ENCODE measurements at regions not wholly inside any gene's neighbourhood (a gene's known extent, or its start where the extent isn't known, plus 50 kb on each side); places are given as distances from the start of the nearest gene placed in this dataset.

DNA sequence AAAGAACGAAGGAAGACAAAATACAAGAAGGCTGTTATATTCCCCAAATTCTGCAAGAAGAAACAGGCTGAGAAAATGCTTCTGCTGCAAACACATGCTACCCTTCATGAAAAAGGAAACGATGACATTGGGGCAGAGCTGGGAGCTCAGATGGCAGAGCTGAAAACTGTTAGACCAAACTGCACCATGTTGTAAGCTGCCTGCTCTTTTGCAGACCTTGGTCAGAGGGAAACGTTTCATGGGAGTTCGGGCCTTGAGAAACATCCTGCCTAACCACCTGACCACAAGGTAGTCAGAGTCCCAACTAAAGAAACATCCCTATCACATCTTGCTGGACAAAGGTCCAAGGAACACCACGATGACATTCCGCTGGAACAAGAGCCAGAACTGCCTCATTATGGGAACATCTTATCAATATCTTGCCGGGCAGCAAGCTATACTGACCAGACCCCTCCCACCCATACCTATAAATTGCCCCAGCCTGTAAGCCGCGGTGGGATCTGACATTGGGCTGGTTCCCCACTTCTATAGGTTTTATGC, 110.7 kb upstream of the CTSC start:
- no peak for DNase-seq (ENCODE audit: low spot score)

DNA sequence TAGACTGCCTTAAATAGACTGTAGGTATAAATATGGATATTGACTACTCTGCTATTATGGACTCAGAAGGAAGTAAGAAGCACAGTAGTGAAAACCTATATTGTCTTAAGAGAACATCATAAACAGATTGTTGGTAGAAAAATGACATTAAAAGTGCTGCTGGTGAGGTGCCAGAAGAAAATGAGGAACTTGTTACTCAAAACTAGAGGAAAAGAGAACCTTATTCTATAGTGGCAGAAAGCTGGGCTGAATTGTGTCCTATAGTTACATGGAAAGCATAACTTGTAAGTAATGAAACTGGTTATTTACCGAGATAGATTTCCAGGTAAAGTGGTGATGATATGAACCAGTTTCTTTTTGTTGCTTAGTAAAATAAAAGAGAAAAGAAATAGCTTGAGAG, 109.7 kb upstream of the CTSC start:
- no peak for DNase-seq (ENCODE audit: low spot score)

DNA sequence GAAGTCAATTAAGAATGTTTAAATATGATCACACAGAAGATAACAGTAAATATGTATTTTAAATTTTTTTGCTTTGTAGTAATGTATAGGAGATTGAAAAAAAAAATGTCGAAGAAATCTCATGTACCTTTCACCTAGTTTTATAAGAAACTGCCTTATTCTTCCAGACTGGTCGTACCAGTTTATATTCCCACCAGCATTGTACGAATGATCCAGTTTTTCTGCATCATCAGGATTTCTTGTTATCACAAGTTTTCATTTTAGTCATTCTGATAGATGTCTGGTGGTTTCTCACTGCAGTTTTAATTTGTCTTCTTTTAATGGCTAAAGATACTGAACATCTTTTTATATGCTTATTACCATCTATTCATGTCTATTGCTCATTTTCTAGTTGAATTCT, 101.8 kb upstream of the CTSC start:
- no peak for DNase-seq (ENCODE audit: low spot score)

DNA sequence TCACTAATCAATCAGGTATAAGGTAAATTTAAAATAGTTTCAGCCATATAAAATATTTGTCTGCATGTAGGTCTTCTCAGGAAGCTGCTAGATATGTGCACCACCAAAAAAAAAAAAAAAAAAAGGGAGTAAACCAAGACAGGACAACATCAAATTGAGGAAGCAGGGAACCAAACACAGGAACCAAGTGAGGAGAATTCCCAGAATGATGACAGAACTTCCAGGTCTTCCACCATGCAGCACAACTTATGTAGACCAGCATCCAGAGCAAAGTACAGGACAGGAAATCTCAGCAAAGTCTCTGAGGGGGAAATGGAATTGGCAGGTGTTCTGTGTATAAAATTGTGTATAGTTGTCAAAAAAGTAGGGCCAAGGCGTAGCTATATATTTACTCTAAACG, 101.2 kb upstream of the CTSC start:
- no peak for DNase-seq (ENCODE audit: low spot score)

DNA sequence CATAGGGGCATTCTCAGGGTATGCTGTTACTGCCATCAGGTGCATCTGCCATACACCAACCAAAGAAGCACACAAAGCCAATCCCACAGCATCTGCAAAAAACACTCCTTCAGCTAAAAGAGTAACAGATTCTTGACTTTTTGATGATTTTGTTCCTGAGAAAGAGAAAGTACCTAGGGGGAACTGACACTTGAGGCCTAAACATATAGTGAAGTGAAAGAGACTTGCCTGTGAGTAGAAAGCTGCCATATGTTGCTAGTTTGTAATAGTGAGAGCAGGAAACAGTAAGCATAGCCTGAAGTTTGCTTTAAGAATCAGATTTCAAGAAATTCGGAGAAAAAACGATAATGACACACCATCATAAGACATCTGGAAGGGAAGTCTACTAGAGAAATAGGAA, 97.9 kb upstream of the CTSC start:
- DNase-seq (ENCODE audit: low spot score): no peak

DNA sequence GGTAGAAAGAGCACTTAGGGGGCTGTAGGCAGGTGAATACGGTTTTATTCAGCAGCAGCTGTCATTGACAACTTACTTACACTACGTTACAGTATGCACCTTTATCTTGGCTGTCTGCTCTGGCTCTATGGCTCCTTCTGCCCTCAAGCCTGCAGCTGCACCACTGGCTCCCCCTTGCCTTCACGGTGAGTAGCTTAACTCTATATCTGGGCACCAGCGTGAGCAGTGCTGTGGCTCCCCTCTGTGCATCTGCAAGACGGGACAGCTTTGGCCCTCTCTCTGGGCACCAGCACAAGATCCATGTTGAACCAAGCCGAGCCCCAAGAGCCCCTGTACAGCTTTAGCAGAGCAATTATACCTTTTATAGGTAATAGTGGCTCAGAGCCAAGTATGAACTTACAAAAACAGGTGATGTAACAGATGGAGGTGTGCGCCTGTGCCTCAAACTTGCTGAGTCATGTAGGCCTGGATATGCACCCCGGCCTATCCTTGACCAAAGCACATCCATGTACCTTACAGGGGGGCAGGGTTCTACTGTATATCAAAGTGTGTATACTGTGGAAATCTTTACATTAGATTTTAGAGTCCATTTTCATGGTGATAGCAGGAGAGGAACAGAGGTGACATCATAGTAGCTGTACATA, 96.9 kb upstream of the CTSC start:
- DNase-seq (ENCODE audit: low spot score): no peak

DNA sequence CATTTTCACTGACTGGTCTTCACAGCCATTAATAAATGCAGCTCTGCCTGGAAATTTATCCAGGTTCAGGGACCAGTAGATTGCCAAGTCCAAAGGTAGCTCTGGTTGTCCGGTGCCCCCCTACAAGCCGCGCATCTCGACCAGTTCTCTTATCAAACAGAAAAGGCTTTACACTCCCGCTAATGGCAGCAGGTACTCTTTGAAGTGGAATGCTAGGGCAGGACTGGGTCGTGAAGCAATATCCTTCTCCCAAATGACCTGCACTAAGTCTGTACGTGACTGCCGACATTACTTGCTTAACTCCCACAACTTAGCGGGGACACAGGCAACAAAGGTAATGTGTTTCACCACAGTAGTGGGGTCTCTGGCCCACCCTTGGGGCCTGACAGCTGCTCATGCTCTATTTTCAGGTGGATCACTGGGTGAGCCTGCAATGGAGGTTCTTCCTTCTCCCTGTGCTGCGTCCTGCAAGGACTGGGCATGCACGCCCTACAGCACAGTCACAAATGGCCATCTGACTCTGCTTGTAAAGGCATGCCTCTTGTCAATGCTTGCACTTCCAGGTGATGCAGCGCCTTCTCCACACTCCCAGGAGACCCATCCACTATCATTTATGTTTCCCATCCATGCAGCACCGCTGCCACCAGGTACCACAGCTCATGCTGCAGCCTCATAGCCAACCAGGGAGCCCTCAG, 96.1 kb upstream of the CTSC start:
- no peak for DNase-seq (ENCODE audit: low spot score)

DNA sequence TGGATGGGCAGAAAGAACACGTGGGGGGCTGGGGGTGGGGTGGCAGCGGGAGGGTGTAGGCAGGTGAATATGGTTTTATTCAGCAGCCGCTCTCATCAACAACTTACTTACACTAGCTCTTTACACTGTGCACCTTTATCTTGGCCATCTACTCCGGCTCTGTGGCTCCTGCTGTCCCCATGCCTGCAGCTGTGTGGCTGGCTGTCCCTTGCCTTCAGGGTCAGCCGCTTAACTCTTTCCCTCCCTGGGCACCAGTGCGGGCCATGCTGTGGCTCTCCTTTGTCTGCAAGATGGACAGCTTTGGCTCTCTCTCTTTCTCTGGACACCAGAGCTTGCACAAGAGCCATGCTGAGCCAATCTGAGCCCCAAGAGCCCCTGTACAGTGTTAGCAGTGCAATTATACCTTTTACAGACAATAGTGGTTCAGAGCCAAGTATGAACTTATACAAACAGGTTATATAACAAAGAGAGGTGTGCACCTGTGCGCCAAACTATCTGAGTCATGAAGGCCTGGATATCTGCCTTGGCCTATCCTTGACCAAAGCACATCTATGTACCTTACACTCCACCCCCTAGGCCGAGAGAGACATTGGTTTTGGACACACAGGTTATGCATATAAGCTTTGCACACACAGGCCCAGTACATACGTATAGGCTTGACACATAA, 94.3 kb upstream of the CTSC start:
- no peak for DNase-seq (ENCODE audit: low spot score)

DNA sequence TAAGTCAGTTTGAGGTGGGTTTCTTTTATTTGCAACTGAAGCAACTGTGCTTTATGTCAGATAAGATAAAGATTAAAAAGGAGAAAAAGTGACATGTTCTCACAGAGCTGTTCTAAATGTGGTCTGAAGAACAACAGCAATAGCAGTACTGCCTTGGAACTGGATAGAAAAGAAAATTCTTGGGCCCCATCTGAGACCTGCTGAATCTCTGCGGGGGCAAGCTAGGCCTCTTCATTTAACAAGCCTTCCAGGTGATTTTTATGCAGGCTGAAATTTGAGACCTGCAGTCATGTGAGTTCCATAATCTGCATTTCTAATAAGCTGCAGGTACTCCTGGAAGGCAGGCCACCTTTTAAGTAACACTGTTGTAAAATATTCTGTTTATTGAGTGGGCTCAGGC, 91.4 kb upstream of the CTSC start:
- no peak for DNase-seq (ENCODE audit: low spot score)

DNA sequence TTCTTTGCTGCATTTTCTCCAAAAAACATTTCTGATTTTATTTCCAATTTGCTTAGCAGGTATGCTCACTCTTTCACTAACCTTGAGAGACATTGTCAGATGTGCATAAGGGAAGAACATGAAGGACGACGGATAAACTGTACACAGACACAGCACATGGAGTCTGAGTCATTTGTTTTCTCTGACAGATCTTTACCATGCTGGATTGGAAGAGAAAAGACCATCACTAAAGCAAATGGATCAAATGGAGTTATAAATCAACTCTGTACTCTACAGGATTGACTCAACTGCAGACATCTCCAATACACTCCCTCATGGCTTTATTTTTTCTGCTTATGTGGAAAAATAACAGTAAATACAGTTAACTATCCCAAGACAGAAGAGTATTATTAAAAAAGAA, 90.2 kb upstream of the CTSC start:
- no peak for DNase-seq (ENCODE audit: low spot score)

DNA sequence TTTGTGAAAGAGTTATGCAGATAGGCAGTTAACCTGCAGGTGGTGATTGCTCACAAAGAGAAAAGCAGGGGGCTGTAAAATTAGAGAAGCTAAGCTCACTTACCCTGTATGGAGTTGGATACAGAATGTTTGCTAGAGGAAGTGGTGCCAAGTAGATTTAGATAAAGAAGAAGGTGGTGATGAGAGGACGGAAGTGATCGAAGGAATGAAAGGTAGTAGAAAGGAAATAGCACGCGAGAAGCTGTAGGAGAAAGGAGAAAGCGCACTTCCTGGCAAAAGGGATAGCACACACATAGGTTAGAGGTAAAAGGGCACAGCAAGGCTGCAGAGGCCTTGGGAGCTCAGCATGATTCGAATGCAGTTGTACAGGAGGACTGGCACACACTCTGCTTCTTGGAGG, 87.3 kb upstream of the CTSC start:
- DNase-seq (ENCODE audit: low spot score): no peak

DNA sequence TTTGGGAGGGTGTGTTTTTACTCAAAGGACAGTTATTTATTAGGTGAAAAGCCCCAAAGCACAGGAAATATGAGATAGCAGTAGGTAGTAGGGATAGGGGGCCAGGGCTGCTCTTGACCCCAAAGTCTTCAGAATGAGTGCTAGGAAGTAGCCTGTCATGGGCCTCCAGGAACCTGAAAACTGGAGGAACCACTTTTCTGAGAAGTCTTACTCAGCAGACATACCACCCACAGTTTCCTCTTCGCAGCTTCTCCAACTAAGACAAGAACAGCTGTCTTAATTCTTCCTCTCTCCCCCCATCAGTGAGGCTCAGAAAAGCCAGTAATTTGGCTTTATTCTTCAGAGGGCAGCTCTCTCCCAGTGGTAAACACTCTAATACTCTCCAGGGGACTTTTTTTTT, 84.0 kb upstream of the CTSC start:
- no peak for DNase-seq (ENCODE audit: low spot score)

DNA sequence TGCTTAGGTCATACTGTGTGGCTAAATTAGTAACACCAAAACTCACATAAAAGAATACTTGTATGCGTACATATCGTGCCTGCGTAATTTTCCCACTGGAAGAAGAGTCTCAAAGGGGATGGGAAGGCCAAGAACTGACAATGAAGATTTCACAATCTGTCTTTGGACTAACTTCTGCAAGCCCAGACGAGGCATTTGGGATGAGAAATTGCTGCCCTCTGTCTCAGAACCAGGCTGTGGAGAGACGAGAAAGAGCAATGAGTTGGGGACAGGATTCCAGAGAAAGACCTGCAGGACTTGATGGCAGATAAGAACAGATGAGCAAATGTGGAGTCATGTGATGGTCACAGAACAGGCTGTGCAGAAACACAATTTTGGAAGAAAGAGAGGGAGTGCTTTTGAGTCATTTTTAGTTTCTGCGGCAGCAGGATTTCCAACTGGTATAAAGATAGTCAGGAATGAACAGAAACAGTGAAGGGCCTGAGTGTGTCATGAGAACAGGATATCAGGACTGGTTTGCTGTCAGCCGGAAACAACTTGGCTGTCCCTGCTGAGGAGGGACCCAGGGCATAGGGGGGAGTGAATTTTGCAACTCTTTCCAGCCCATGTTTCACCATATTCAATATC, 82.7 kb upstream of the CTSC start:
- DNase-seq (ENCODE audit: low spot score): no peak

DNA sequence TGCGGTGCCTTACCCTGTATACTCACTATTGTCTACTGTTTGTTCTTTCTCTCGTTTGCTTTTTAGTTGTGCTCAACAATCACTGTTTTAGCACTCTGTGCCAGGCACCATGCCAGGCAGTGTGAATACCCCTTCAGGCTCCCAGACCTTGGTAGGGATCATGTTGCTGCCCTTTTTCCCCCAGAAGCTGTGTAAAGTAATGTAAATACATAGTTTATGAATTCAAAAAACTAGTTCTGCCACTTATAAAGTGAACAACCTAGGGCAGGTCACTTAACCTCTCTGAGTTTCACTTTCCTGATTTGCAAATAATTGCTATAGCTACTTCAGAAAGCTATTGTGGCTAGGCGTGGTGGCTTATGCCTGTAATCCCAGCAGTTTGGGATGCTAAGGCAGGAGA, 81.0 kb upstream of the CTSC start:
- no peak for DNase-seq (ENCODE audit: low spot score)

DNA sequence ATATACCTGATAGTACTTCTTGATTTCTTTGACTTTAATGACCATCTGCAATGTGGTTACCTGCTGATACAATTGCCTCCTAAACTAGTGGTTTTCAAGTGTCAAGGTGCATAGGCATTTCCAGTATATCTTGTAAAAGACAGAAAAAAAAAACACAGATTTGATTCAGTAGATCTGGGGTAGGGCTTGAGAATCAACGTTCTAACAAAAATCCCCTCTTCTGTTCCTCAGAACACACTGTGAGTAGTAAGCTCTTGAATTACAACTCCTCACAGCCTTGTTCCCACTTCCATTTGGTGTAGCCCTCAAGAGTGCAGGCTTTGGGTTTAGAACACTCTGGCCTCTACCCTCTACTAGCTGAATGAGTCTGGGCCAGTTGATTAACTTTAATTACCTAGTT, 78.0 kb upstream of the CTSC start:
- no peak for DNase-seq (ENCODE audit: low spot score)

DNA sequence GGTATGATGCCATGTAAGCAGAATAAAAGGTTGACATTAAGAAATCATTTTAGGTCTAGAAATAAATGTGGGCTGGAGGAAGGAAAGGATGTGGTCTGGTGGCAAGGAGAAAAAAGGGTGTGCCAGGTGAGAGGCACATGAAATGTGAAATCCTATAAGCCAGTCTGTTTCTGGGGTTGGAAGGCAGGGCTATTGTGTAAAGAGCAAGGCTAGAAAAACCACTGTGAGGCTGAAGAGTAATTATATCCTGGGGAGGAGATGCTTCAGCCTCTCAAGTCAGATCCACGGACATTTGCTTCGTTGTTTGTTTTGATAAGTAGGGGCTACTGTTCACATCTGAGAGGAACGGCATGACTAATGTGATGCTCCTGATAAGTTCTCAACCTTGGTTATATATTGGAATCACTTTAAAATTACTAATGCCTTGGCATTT, 77.5 kb upstream of the CTSC start:
- DNase-seq (ENCODE audit: low spot score): no peak

DNA sequence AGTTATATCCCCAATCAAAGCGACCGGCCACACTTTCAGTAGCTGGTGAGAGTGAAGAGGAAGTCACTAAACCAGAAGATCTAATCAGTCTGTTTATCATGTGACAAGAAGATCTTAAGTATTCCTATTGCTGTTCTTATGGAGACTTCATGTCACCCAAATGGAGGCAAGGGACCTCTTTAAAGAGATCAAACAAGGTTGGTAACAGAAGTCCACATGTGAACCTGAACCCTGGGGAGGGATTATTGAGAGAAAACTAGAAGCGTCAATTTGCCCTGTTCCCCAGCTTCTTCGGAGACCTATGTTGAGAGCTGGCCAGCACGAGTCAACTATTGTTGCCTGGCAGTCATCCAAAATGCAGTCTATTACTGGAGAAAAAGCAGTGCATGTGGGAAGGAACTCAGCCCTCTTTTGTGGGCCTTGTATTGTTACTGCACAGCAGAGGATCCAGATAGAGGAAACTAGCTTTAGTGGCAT, 76.9 kb upstream of the CTSC start:
- peak; percentile 9 for DNase-seq (ENCODE audit: low spot score)

DNA sequence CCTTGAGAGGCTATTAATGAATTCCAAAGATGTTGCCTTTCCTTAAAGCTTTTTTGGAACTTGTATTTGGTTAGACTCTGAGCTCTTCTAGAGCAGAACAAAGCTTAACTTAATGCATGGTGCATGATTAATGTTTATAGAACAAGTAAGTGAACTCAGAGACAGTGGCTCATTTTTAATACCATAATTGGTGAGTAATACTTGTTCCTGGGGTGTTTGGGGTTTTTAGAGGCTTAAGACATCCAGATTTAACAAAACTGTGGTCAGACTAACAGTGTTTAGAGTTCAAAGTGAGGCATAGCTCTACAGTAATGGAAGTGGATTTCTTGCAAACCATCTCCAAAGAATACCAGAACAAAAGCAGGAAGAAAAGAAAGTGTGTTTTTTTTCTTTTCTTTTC, 73.7 kb upstream of the CTSC start:
- DNase-seq (ENCODE audit: low spot score): peak; percentile 43

DNA sequence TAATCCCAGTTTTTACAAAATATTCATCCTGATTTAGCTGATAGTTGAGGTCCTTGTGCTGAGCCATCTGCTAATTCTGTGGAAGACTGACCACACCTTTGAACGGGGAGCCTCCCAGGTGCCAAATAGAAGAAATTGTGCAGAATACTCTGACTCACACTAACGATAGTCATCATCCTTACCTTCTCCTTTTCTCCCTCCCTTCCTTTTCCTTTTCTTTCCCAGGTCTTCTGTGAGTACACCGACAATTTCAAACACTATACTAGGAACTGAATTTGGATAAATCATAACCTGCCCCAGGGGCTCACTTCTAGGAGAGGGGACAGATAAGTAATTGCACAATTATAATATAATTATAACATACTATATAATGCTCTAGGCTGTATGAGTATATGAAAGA, 73.1 kb upstream of the CTSC start:
- DNase-seq (ENCODE audit: low spot score): no peak

DNA sequence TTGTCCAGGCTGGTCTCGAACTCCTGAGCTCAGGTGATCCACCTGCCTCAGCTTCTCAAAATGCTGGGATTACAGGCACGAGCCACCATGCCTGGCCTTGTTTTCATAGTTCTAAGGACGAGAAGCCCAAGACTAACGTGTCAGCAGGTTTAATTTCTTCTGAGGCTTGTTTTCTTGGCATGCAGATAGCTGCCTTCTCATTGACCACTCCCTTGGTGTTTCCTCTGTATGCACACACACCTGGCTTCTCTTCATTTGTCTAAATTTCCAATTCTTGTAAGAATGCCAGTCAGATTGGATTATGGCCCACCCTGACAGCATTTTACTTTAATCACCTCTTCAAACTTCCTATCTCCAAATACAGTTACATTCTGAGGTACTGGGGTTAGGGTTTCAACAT, 72.5 kb upstream of the CTSC start:
- DNase-seq (ENCODE audit: low spot score): no peak

DNA sequence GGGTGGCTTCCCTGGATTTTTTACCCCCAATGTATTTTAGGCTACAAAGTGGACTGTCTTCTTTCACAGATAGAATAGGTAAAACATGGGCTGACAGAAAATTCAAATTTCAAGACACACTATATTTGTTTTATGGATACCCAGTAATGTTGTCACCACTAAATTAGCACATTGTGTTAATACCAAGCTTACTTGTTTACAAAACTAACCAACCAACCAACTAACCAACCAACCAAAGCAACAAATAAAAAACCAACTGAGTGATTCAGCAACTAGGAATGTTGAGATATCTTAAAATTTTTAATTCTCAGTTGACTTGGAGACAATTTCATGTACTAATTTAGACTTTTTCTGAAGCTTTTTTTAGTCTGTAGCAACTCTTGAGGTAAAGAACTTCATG, 69.3 kb upstream of the CTSC start:
- DNase-seq (ENCODE audit: low spot score): no peak

DNA sequence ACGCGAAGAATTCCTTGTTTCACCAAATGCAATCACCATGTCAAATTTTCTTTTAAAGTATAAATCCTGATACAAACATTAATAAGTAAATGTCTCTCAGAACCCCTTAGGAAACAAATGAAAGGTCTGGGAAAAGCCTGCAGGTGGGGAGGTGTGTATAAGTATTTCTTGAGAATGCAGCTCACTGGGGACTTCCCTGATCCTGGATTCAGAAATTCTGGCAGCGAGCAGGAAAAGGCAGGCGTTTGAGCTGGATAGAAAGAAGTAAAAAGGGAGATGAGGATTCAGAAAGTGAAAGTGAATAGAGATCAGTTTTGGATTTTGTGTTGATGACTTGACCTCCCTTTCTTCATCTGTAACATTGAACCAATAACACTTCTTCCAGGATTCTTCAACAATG, 68.3 kb upstream of the CTSC start:
- DNase-seq (ENCODE audit: low spot score): no peak
